HG02610 (cell line): ENCODE measurements at regions not wholly inside any gene's neighbourhood (a gene's known extent, or its start where the extent isn't known, plus 50 kb on each side); places are given as distances from the start of the nearest gene placed in this dataset.
"Not testable (repeated sequence)": the region's sequence is repeated elsewhere in the genome, so short reads cannot be mapped to it uniquely, and the experiment has no call there.

Experiments
- ATAC-seq: cut with Tn5 transposase; IDR thresholded peaks from one replicate; pipeline ENCODE4 v1.9.1; 2021; ENCODE audit warnings: mild to moderate bottlenecking, moderate library complexity; ENCODE audit not compliant: unreplicated experiment

- ATAC-seq: no peak
These were observed 127.2 kb upstream of the PITX1 start for GRCh38 chr5:135161221-135161620.

- no peak for ATAC-seq
These were observed 126.1 kb upstream of the PITX1 start for GRCh38 chr5:135160036-135160675.

GRCh38 chr5:135159626-135160025 is 125.6 kb upstream of the PITX1 start:
- ATAC-seq: no peak

GRCh38 chr5:135158982-135159381 is 125.0 kb upstream of the PITX1 start:
- ATAC-seq: no peak

GRCh38 chr5:135158314-135158697 is 124.3 kb upstream of the PITX1 start:
- no peak for ATAC-seq

- ATAC-seq: no peak
These were observed 123.6 kb upstream of the PITX1 start for GRCh38 chr5:135157421-135158313.

- no peak for ATAC-seq
These were observed 122.8 kb upstream of the PITX1 start for GRCh38 chr5:135156715-135157404.

GRCh38 chr5:135156337-135156714 is 122.3 kb upstream of the PITX1 start:
- no peak for ATAC-seq

- ATAC-seq: no peak
These were observed 121.7 kb upstream of the PITX1 start for GRCh38 chr5:135155616-135156214.

- no peak for ATAC-seq
These were observed 120.9 kb upstream of the PITX1 start for GRCh38 chr5:135154961-135155360.

- no peak for ATAC-seq
These were observed 120.2 kb upstream of the PITX1 start for GRCh38 chr5:135154197-135154596.

- ATAC-seq: no peak
These were observed 119.6 kb upstream of the PITX1 start for GRCh38 chr5:135153661-135154060.

- ATAC-seq: no peak
These were observed 119.2 kb upstream of the PITX1 start for GRCh38 chr5:135153259-135153658.

- ATAC-seq: not testable (repeated sequence)
These were observed 117.6 kb upstream of the PITX1 start for GRCh38 chr5:135151660-135152059.

- no peak for ATAC-seq
These were observed 117.2 kb upstream of the PITX1 start for GRCh38 chr5:135151256-135151655.

GRCh38 chr5:135150767-135151166 is 116.7 kb upstream of the PITX1 start:
- ATAC-seq: no peak

GRCh38 chr5:135149956-135150723 is 116.1 kb upstream of the PITX1 start:
- no peak for ATAC-seq

GRCh38 chr5:135149229-135149955 is 115.4 kb upstream of the PITX1 start:
- ATAC-seq: no peak

GRCh38 chr5:135147294-135148090 is 113.5 kb upstream of the PITX1 start:
- no peak for ATAC-seq
